ENCODE measurements at regions not wholly inside any gene's neighbourhood (a gene's known extent, or its start where the extent isn't known, plus 50 kb on each side); places are given as distances from the start of the nearest gene placed in this dataset.

GRCh38 chr5:54766748-54767147 lies 218.6 kb downstream of the ESM1 start:
- TF ChIP-seq GATA2 (IDR thresholded peaks at IDR 0.05; ENCODE audit: low read depth, low read length), result no peak
- TF ChIP-seq GATA3 (IDR thresholded peaks at IDR 0.05; ENCODE audit: low read depth, low read length), result no peak

DNA sequence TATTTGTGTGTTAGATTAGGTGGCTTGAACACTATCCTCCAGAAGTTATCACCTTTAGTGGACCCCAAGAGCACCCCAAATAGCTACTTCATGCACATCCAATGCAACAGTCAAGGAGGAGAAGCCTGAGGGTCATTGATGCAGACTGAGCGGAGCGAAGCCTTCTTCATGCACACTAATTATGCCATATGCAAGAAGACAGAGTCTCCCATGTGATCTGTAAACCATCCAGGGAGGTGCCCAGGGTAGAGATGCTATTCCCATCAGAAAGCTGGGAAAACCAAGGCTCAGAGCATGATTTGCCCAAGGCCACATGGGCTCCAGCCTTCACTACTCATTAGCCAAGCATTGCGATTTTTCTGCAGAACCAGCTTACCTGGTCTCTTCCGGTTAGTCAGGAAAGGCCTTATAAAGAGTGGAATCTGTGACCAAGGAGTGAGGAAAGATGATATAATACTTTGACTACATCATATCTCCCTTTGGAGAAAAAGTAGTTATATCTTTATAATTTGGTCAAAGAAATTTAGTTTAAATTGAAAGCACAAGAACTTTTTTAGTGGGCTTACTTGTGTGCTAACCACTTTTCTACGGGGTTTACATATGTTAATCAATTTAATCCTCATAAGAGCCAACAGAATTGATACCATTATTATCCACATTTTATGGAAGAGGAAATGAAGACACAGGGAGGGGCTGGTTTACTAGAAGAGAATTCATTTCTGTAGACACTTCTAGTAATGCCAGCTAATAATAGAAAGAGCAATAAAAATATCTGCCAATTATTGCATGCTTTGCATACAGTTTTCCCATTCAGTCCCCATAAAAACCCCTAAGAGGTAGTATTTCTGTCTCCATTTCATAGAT lies 220.0 kb downstream of the ESM1 start:
- TF ChIP-seq GATA3 (IDR thresholded peaks at IDR 0.05; ENCODE audit: low read depth, low read length), result no peak
- no peak for TF ChIP-seq GATA2 (IDR thresholded peaks at IDR 0.05; ENCODE audit: low read depth, low read length)

DNA sequence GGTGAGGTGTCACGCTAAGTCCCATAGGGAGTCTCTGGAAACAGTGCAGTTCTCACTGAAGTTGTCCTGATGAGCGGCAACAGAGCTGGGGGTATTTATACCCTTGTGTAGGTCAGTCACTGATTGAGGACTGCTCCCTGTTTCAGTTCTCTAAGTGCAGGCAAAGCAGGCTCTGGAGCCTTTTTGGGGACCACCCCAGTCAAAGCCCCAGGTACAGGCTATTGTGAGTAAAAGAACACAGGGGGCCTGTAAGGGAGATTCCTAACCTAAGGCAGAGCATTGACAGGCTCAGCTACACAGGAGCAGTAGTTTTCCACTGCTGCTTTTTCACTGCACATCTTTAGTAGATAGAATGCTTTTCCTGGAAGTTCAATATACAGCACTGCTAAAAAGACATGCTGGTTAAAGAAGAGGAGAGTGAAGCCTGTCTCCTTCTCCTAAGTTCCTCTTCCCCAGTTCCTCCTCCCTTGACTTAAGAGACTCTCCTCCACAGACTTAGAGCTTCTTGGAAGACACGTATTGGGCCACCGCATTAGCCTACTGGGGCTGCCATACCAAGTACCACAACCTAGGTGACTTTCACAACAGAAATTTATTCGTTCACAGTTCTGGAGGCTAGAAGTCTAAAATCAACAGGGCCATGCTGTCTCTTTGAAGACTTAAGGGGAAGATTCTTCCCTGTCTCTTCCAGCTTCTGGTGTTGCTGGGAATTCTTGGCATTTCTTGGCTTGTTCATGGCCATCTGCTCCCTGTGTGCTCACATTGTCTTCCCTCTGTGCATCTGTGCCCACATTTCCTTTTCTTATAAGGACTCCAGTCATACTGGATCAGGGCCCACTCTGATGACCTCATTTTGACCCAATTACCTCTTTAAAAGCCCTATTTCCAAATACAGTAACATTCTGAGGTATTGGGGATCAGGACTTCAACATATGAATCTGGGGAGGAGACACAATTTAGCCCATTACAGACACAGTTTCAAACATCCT lies 221.0 kb downstream of the ESM1 start:
- TF ChIP-seq GATA2 (IDR thresholded peaks at IDR 0.05; ENCODE audit: low read depth, low read length) (no peak), GATA3 (IDR thresholded peaks at IDR 0.05; ENCODE audit: low read depth, low read length) (no peak)

DNA sequence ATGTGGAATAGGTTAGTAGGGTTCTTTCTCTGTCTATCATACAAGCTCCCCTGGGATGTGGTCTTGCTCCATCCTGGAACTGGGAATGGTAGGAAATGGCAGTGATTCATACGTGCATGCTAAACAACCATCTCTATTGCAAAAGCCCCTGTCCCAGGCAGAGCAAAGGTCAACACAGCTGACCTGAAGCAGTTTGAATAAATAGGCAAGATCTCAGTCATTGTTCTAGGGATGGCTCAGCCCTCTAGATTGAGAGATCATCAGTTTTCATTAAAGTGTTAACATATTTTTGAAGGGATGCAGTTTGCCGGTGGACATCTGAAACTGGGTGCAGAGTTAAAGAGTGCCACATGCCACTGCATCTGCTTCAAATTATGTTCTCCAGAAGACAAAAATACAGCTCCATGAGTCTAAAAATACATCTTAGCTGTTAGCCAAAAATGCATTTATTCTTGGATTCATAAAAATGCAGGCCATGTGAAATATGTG lies 224.1 kb downstream of the ESM1 start:
- TF ChIP-seq GATA2 (IDR thresholded peaks at IDR 0.05; ENCODE audit: low read depth, low read length) (no peak), GATA3 (IDR thresholded peaks at IDR 0.05; ENCODE audit: low read depth, low read length) (no peak)

DNA sequence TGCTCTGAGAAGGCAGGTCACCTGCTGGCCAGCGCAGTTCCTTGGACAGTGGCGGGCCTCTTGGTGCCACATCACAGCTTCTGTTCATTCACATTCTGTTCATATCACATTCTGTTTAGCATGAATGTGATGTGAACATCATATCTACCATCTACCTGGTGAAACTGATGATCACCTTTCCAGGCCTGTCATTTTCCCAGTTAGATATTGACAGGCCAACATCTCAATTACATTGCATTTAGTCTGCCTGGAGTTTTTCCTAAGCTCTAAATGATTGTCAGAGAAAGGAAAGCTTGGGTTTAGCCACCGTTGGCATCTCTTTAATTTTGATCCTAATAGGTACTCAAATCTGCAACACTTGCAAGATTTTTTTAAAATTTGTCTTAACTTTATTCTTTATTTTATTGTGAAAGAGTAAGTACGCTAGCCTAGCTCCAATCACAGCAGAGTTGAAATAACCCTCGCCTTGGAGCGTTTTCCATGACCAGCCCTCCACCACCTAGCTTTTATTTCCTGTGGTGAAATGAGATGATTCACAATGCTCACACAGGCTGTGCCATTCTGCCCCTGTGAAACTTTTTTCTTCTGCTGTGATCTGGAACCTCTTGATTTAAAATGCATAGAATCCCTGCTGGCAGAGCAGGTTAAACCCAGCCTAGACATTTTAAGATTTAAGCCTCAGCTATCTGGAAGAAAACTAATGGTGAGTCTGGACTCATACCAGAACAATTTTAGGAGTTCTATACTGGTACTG lies 225.0 kb downstream of the ESM1 start:
- TF ChIP-seq GATA3 (IDR thresholded peaks at IDR 0.05; ENCODE audit: low read depth, low read length) (no peak), GATA2 (IDR thresholded peaks at IDR 0.05; ENCODE audit: low read depth, low read length) (no peak)

DNA sequence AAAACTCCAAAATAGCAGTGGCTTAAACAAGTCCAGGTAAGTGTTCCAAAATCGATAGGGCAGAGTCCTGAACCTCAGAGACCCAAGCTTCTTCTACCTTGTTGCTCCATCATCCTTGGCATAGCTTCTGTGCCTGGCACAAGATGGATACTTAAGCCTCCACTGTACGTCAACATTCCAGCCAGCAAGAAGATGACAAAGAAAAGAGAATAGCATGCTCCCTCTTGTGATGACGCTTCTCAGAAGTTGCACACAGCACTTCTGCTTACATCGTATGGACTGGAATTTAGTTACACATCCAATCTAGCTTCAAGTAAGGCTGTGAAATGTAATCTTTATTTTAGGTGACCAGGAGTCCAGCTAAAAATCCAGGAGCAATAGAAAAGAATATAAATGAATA lies 227.4 kb downstream of the ESM1 start:
- no peak for TF ChIP-seq GATA3 (IDR thresholded peaks at IDR 0.05; ENCODE audit: low read depth, low read length)
- TF ChIP-seq GATA2 (IDR thresholded peaks at IDR 0.05; ENCODE audit: low read depth, low read length), result no peak

GRCh38 chr5:54757541-54757940 lies 227.9 kb downstream of the ESM1 start:
- no peak for TF ChIP-seq GATA2 (IDR thresholded peaks at IDR 0.05; ENCODE audit: low read depth, low read length)
- TF ChIP-seq GATA3 (IDR thresholded peaks at IDR 0.05; ENCODE audit: low read depth, low read length), result no peak

GRCh38 chr5:54756796-54757402 lies 228.5 kb downstream of the ESM1 start:
- TF ChIP-seq GATA2 (IDR thresholded peaks at IDR 0.05; ENCODE audit: low read depth, low read length), result no peak
- TF ChIP-seq GATA3 (IDR thresholded peaks at IDR 0.05; ENCODE audit: low read depth, low read length), result no peak

GRCh38 chr5:54756301-54756700 lies 229.1 kb downstream of the ESM1 start:
- TF ChIP-seq GATA3 (IDR thresholded peaks at IDR 0.05; ENCODE audit: low read depth, low read length), result no peak
- TF ChIP-seq GATA2 (IDR thresholded peaks at IDR 0.05; ENCODE audit: low read depth, low read length), result no peak

- TF ChIP-seq GATA2 (IDR thresholded peaks at IDR 0.05; ENCODE audit: low read depth, low read length) (no peak), GATA3 (IDR thresholded peaks at IDR 0.05; ENCODE audit: low read depth, low read length) (no peak)
Measured at GRCh38 chr5:54754878-54755277, 230.5 kb downstream of the ESM1 start.

GRCh38 chr5:54754420-54754819 lies 231.0 kb downstream of the ESM1 start:
- TF ChIP-seq GATA3 (IDR thresholded peaks at IDR 0.05; ENCODE audit: low read depth, low read length) (no peak), GATA2 (IDR thresholded peaks at IDR 0.05; ENCODE audit: low read depth, low read length) (no peak)

DNA sequence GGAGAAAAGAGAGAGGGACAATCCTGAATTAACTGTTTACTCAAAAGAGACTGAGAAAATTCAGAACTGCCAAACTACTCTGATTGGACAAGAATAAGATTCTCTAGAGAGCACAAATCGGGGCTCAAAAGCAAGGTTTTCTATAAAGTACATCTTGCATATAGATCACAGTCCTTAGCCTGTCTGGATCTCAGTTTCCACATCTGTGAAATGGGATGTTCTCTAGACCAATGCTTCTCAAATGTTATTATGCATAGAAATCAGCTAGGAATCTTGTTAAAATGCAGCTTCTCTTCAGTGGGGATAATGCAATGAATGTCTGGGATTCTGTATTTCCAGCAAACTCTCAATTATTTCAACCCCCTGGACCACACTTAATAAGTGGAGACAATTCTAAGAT lies 231.6 kb downstream of the ESM1 start:
- TF ChIP-seq GATA2 (IDR thresholded peaks at IDR 0.05; ENCODE audit: low read depth, low read length) (no peak), GATA3 (IDR thresholded peaks at IDR 0.05; ENCODE audit: low read depth, low read length) (no peak)

DNA sequence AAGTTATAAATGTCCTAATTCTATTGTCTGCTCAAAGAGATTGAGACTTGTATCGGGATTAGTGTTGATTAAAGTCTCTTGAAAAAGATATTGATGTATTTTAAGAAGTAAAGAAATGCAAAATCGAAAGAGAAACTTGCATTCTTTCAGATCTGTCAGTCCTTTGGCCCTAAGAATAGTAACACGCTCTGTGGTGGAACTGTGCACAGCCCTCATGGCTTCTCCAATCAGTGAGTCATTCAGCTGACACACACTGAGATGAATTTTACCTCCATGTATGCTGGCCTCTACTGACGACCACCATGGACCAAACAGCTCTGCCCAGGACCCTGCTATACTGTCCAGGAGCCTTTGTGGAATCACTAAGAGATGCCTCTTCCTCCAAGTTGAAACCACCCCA lies 232.4 kb downstream of the ESM1 start:
- no peak for TF ChIP-seq GATA3 (IDR thresholded peaks at IDR 0.05; ENCODE audit: low read depth, low read length)
- TF ChIP-seq GATA2 (IDR thresholded peaks at IDR 0.05; ENCODE audit: low read depth, low read length), result no peak
